IMR-90 (cell line): ENCODE measurements at regions not wholly inside any gene's neighbourhood (a gene's known extent, or its start where the extent isn't known, plus 50 kb on each side); places are given as distances from the start of the nearest gene placed in this dataset.

Source experiments
- ATAC-seq: fragments of 200-7000 bp; cut with Tn5 transposase; 2 replicates; pipeline ENCODE4 v1.9.1; 2020; ENCODE audit warnings: low read depth, mild to moderate bottlenecking, moderate library complexity
- BruUV-seq: library from RNA; stranded (reverse); fragments of 400-500 nt; replicated peaks from 2 replicates; lab custom pipeline; 2021; lab: Mats Ljungman, UMichigan
- CTCF ChIA-PET: fragments of 300-600 bp; formaldehyde crosslinking; extraction: SDS; loops from one replicate; lab custom pipeline; 2021; ENCODE audit warnings: antibody characterized with exemption; lab: Yijun Ruan, JAX
- POLR2A ChIA-PET: fragments of 300-600 bp; sonication (Branson Sonifier 250); formaldehyde crosslinking; loops from one replicate; lab custom pipeline; 2022; ENCODE audit warnings: antibody characterized with exemption; ENCODE audit not compliant: unreplicated experiment; lab: Charles Lee
- DNase-seq: peaks from one replicate; pipeline ENCODE4 v3.0.0; 2013
- H2AFZ ChIP-seq: replicated peaks from 2 replicates; pipeline ENCODE3; 2013; ENCODE audit warnings: low read length, mild to moderate bottlenecking; ENCODE audit not compliant: poor library complexity
- H2AK5ac ChIP-seq: 2 replicates; pipeline ENCODE4 v1.6.1; 2013; ENCODE audit warnings: low read depth, low read length, inconsistent platforms
- H2AK9ac ChIP-seq: replicated peaks from 2 replicates; pipeline ENCODE3; 2013; ENCODE audit warnings: mild to moderate bottlenecking, low read depth, low read length, moderate library complexity; ENCODE audit not compliant: poor library complexity
- H2BK120ac ChIP-seq: 2 replicates; pipeline ENCODE4 v1.6.1; 2013; ENCODE audit warnings: low read depth, low read length, inconsistent platforms
- H2BK15ac ChIP-seq: 3 replicates; pipeline ENCODE4 v1.6.1; 2013; ENCODE audit warnings: low read depth, low read length, inconsistent platforms
- H2BK20ac ChIP-seq: 2 replicates; pipeline ENCODE4 v1.6.1; 2013; ENCODE audit warnings: low read depth, mild to moderate bottlenecking, inconsistent platforms, low read length, moderate library complexity
- H2BK5ac ChIP-seq: 2 replicates; pipeline ENCODE4 v1.6.1; 2013; ENCODE audit warnings: mild to moderate bottlenecking, low read depth, low read length, inconsistent platforms; ENCODE audit not compliant: poor library complexity, severe bottlenecking
- H3K14ac ChIP-seq: replicated peaks from 2 replicates; pipeline ENCODE4 v1.6.1; 2013; ENCODE audit warnings: low read depth, low read length, inconsistent platforms
- H3K18ac ChIP-seq: 2 replicates; pipeline ENCODE4 v1.6.1; 2013; ENCODE audit warnings: low read depth, low read length, control low read depth
- H3K23ac ChIP-seq: 2 replicates; pipeline ENCODE4 v1.6.1; 2013; ENCODE audit warnings: low read depth, low read length, inconsistent platforms
- H3K27ac ChIP-seq: 2 replicates; pipeline ENCODE4 v1.5.1; 2013; ENCODE audit warnings: mild to moderate bottlenecking, control low read depth, low read length; ENCODE audit not compliant: insufficient read depth
- H3K27me3 ChIP-seq: 2 replicates; pipeline ENCODE4 v1.6.1; 2013; ENCODE audit warnings: low read length; ENCODE audit not compliant: control insufficient read depth, insufficient read depth
- H3K36me3 ChIP-seq: 2 replicates; pipeline ENCODE4 v1.6.1; 2013; ENCODE audit warnings: low read length, mixed read lengths; ENCODE audit not compliant: control insufficient read depth, insufficient read depth
- H3K4ac ChIP-seq: 2 replicates; pipeline ENCODE4 v1.6.1; 2013; ENCODE audit warnings: low read depth, low read length, inconsistent platforms
- H3K4me1 ChIP-seq: 2 replicates; pipeline ENCODE4 v1.6.1; 2013; ENCODE audit warnings: low read length, mixed read lengths; ENCODE audit not compliant: control insufficient read depth, insufficient read depth
- H3K4me2 ChIP-seq: 2 replicates; pipeline ENCODE4 v1.6.1; 2013; ENCODE audit warnings: low read depth, mild to moderate bottlenecking, control low read depth, low read length, moderate library complexity
- H3K4me3 ChIP-seq: 2 replicates; pipeline ENCODE4 v1.5.1; 2013; ENCODE audit warnings: low read depth, mild to moderate bottlenecking, control low read depth, low read length, moderate library complexity; ENCODE audit not compliant: insufficient read depth
- H3K56ac ChIP-seq: 2 replicates; pipeline ENCODE4 v1.6.1; 2013; ENCODE audit warnings: low read length, inconsistent platforms; ENCODE audit not compliant: insufficient read depth; ENCODE audit errors: extremely low read depth
- H3K79me1 ChIP-seq, 2 experiments: 2 replicates each; pipeline ENCODE4 v1.6.1; 2013; ENCODE audit warnings: low read length in 2 of 2, inconsistent platforms in 1 of 2, low read depth in 1 of 2
- H3K9ac ChIP-seq: 2 replicates; pipeline ENCODE4 v1.6.1; 2013; ENCODE audit warnings: low read depth, low read length, control low read depth
- H3K9me1 ChIP-seq: 2 replicates; pipeline ENCODE4 v1.6.1; 2013; ENCODE audit warnings: low read length, inconsistent platforms; ENCODE audit not compliant: insufficient read depth
- H3K9me3 ChIP-seq: 2 replicates; pipeline ENCODE4 v1.6.1; 2013; ENCODE audit warnings: low read length; ENCODE audit not compliant: control insufficient read depth, insufficient read depth
- H4K20me1 ChIP-seq: 2 replicates; pipeline ENCODE4 v1.6.1; 2013; ENCODE audit warnings: low read length, inconsistent platforms; ENCODE audit not compliant: insufficient read depth
- H4K5ac ChIP-seq: 2 replicates; pipeline ENCODE4 v1.6.1; 2013; ENCODE audit warnings: mild to moderate bottlenecking, low read depth, low read length, control low read depth
- H4K8ac ChIP-seq, 2 experiments: 2 replicates each; pipeline ENCODE4 v1.6.1; 2013; ENCODE audit warnings: low read depth in 2 of 2, low read length in 2 of 2, control low read depth in 1 of 2, inconsistent platforms in 1 of 2
- H4K91ac ChIP-seq: 2 replicates; pipeline ENCODE4 v1.6.1; 2013; ENCODE audit warnings: low read depth, low read length, inconsistent platforms; ENCODE audit not compliant: insufficient read depth
- BHLHE40 ChIP-seq: fragments of 150-350 bp; IDR thresholded peaks from 2 replicates; pipeline ENCODE4 v1.6.1; 2016; ENCODE audit warnings: mild to moderate bottlenecking, low read depth, low read length
- CHD1 ChIP-seq: IDR thresholded peaks from 2 replicates; pipeline ENCODE4 v1.6.1; 2012; ENCODE audit warnings: low read depth, low read length, improper control_type of control experiment
- ELK1 ChIP-seq: fragments of 150-350 bp; IDR thresholded peaks from 2 replicates; pipeline ENCODE4 v1.6.1; 2016; ENCODE audit warnings: low read depth, mild to moderate bottlenecking, low read length, moderate library complexity, borderline replicate concordance
- POLR2A ChIP-seq: IDR thresholded peaks from 2 replicates; pipeline ENCODE4 v1.6.1; 2012; ENCODE audit warnings: mild to moderate bottlenecking, low read depth, low read length
- RCOR1 ChIP-seq: IDR thresholded peaks from 2 replicates; pipeline ENCODE4 v1.6.1; 2012; ENCODE audit warnings: mild to moderate bottlenecking, low read length, improper control_type of control experiment; ENCODE audit not compliant: insufficient replicate concordance
- SMC3 ChIP-seq: fragments of 150-350 bp; IDR thresholded peaks from 2 replicates; pipeline ENCODE4 v1.6.1; 2016; ENCODE audit warnings: low read depth, mild to moderate bottlenecking, antibody characterized with exemption, low read length, moderate library complexity
- WGBS, 2 experiments: methylation state at CpG; one replicate each; pipeline versions ENCODE4 v1.1.5 to v1.1.7; 2013; ENCODE audit warnings: missing lambda C conversion rate in 2 of 2; ENCODE audit not compliant: insufficient read length in 1 of 2; ENCODE audit errors: extremely low coverage in 2 of 2; 5-methylcytosine and 5-hydroxymethylcytosine counted together
- dilution Hi-C: fragments of 300-500 bp; cut with HindIII; formaldehyde crosslinking; loops from one replicate; pipeline ENCODE4 v1.14.3; 2018; ENCODE audit warnings: low sequenced_read_pairs; ENCODE audit not compliant: unreplicated experiment
- in situ Hi-C: fragments of 300-500 bp; cut with MboI; formaldehyde crosslinking; loops from 3 replicates; pipeline ENCODE4 v1.14.3; 2019; ENCODE audit warnings: low sequenced_read_pairs, inconsistent platforms, mixed read lengths
- intact Hi-C: fragments of 100-400 bp; cut with micrococcal nuclease; formaldehyde crosslinking; loops from 2 replicates; pipeline ENCODE4 v1.10.0; 2022
- TF ChIP-seq, protein P1 (sequence below): conservative IDR thresholded peaks from 2 replicates; pipeline ENCODE4 v1.5.1; 2012; ENCODE audit warnings: mild to moderate bottlenecking, low read depth, low read length, improper control_type of control experiment

DNA sequence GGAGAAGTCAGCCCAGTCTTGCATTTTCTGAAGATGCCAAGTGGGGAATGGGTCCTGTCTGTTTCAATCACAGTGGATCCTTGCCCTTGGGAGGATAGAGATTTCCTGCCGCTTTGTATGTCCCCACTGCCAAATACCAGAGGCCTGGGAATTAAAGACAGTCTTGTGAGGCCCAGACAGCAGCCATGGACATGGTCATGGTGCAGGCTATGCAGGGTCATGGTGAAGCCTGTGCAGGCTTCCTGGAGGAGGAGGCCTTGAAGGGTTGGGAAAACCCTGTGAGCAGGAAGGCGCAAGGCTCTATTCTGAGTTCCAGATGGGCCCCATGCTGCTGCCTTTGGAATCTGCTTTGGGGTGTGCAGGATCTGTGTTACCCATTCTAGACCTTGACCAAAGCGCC, 57.3 kb upstream of the PITX1 start:
- 86% methylated on average over 1 of the region's 3 CpGs; no CpG with 5 or more reads in 1 of the 2 experiments for WGBS, 2 experiments
- ChIA-PET POLR2A (no interaction called here), CTCF (no interaction called here)
- no peak overlapping the region for H3K14ac ChIP-seq
- no peak overlapping the region for H3K27ac ChIP-seq
- TF ChIP-seq, protein P1, sequence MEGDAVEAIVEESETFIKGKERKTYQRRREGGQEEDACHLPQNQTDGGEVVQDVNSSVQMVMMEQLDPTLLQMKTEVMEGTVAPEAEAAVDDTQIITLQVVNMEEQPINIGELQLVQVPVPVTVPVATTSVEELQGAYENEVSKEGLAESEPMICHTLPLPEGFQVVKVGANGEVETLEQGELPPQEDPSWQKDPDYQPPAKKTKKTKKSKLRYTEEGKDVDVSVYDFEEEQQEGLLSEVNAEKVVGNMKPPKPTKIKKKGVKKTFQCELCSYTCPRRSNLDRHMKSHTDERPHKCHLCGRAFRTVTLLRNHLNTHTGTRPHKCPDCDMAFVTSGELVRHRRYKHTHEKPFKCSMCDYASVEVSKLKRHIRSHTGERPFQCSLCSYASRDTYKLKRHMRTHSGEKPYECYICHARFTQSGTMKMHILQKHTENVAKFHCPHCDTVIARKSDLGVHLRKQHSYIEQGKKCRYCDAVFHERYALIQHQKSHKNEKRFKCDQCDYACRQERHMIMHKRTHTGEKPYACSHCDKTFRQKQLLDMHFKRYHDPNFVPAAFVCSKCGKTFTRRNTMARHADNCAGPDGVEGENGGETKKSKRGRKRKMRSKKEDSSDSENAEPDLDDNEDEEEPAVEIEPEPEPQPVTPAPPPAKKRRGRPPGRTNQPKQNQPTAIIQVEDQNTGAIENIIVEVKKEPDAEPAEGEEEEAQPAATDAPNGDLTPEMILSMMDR = no peak
- no peak for TF ChIP-seq CHD1
- no peak for TF ChIP-seq ELK1
- TF ChIP-seq BHLHE40 = no peak
- no peak for TF ChIP-seq SMC3
- TF ChIP-seq RCOR1 = no peak
- TF ChIP-seq POLR2A = no peak
- H2AFZ ChIP-seq = no peak overlapping the region
- H4K20me1 ChIP-seq = no peaks in the 10 kb centered on the region
- H3K4me1 ChIP-seq = no peaks in the 10 kb centered on the region
- in situ Hi-C loops (no loop called here), intact Hi-C loops (no loop called here), dilution Hi-C loops (no loop called here)
- no TSS peak for BruUV-seq
- no peak overlapping the region for H3K56ac ChIP-seq
- no peak overlapping the region for H3K4ac ChIP-seq
- no peak overlapping the region for H2BK15ac ChIP-seq
- no peak overlapping the region for H2AK9ac ChIP-seq
- H4K8ac ChIP-seq = no peak overlapping the region
- ATAC-seq = no peak
- H2BK120ac ChIP-seq = no peak overlapping the region
- no peak overlapping the region for H3K18ac ChIP-seq
- no peaks in the 10 kb centered on the region for H3K79me1 ChIP-seq
- H2AK5ac ChIP-seq = no peak overlapping the region
- DNase-seq = no peak
- no peak overlapping the region for H4K5ac ChIP-seq
- H3K36me3 ChIP-seq = no peaks in the 10 kb centered on the region
- no peak overlapping the region for H2BK20ac ChIP-seq
- H4K91ac ChIP-seq = no peak overlapping the region
- H3K23ac ChIP-seq = no peak overlapping the region
- no peak overlapping the region for H3K4me3 ChIP-seq
- H3K27me3 ChIP-seq = peaks cover 2% of the 10 kb centered on the region; the same call in 1 of the 2 replicates
- no peak overlapping the region for H3K4me2 ChIP-seq
- no peaks in the 10 kb centered on the region; the same call in 1 of the 2 replicates for H3K9me1 ChIP-seq
- no peak overlapping the region for H2BK5ac ChIP-seq
- H3K9ac ChIP-seq = no peak overlapping the region
- H3K9me3 ChIP-seq = no peaks in the 10 kb centered on the region
